ACC112 (cell line): ENCODE measurements at regions not wholly inside any gene's neighbourhood (a gene's known extent, or its start where the extent isn't known, plus 50 kb on each side); places are given as distances from the start of the nearest gene placed in this dataset.
"Not testable (repeated sequence)": the region's sequence is repeated elsewhere in the genome, so short reads cannot be mapped to it uniquely, and the experiment has no call there.

ENCODE experiments used
- H2AFZ ChIP-seq: fragments of 200-600 bp; sonication (generic); one replicate; pipeline ENCODE4 v1.6.0; 2017; ENCODE audit warnings: antibody characterized with exemption, low read length; ENCODE audit not compliant: unreplicated experiment
- H3K27ac ChIP-seq: fragments of 200-600 bp; sonication (generic); 2 replicates; pipeline ENCODE4 v1.5.1; 2014; ENCODE audit warnings: low read depth, mild to moderate bottlenecking, antibody characterized with exemption, low read length, moderate library complexity
- H3K27me3 ChIP-seq: fragments of 200-600 bp; sonication (generic); 2 replicates; pipeline ENCODE4 v1.6.1; 2014; ENCODE audit warnings: mild to moderate bottlenecking, antibody characterized with exemption, low read length, moderate library complexity, mixed read lengths; ENCODE audit not compliant: insufficient read depth
- H3K36me3 ChIP-seq: fragments of 200-600 bp; sonication (generic); 2 replicates; pipeline ENCODE4 v1.6.1; 2016; ENCODE audit warnings: mild to moderate bottlenecking, antibody characterized with exemption, low read length, moderate library complexity, mixed read lengths; ENCODE audit not compliant: insufficient read depth
- H3K4me1 ChIP-seq: fragments of 200-600 bp; sonication (generic); one replicate; pipeline ENCODE4 v1.6.1; 2016; ENCODE audit warnings: low read length, mixed read lengths; ENCODE audit not compliant: insufficient read depth, unreplicated experiment, control insufficient read depth
- H3K4me3 ChIP-seq: fragments of 200-600 bp; sonication (generic); 2 replicates; pipeline ENCODE4 v1.5.1; 2014; ENCODE audit warnings: mild to moderate bottlenecking, low read depth, low read length
- H3K79me2 ChIP-seq: fragments of 200-600 bp; sonication (generic); one replicate; pipeline ENCODE4 v1.6.0; 2016; ENCODE audit warnings: low read length; ENCODE audit not compliant: control insufficient read depth, unreplicated experiment, insufficient read depth

DNA sequence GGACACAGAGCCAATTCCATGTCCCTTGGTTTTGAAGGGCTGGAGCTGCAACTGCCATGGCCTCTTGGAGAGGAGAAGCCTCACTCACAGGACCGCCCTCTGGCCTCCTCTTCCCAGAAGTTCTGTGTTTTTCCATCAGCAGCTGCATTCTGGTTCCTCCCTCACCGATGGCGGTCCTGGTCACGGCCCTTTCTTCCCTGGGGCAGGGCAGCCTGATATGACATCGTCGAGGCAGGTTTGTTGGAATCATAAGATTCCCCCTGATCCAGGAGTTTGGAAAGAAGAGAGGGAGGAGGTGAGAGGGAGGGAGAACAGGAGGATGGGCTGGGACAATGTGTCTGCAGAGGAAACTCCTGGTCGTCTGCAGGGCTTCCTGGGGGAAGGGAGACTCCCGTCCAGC, 82.7 kb upstream of the PDZD8 start:
- Histone ChIP-seq H3K27me3 (no peaks in the 10 kb centered on the region), H3K27ac (no peak overlapping the region), H3K4me1 (peaks cover 46% of the 10 kb centered on the region), H2AFZ (no peak overlapping the region), H3K4me3 (no peak overlapping the region), H3K36me3 (no peaks in the 10 kb centered on the region), H3K79me2 (no peaks in the 10 kb centered on the region)

DNA sequence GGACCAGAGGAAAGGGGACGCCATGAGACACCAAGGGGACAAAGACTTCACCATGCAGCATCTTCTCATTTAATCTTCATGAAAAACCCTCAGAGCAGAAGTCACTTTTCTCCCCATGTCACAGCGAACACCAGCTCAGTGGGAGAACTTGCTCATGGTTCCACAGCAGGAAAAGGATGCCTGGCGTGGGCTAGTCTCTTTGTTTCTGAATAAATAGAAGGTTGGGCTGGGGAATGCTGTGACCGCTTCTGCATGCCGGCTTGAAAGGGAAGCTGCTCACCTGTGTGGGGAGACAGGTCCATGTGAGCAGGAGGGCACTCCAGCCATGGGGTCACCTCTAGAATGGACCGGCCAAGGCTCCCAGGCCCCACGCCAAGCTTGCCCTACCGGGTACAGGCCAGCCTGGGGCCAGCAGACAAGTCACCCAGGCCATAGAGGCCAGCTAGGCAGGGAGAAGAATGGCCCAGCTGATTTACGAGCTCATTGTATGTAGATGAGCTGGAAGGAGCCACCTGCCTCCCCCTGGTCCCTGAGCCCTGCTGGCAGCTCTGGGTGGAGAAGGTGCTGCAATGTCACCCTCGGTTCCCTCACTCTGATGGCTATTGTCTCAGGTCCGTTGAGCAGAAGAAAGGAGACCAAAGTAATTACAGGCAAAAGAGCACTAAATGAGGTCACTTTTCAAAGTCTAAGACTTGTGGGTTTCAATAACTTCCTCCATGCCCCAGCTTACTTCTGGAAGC, 82.0 kb upstream of the PDZD8 start:
- H3K79me2 ChIP-seq: no peaks in the 10 kb centered on the region
- no peak overlapping the region for H3K4me3 ChIP-seq
- no peaks in the 10 kb centered on the region for H3K27me3 ChIP-seq
- no peak overlapping the region for H2AFZ ChIP-seq
- H3K4me1 ChIP-seq: peaks cover 43% of the 10 kb centered on the region
- no peaks in the 10 kb centered on the region for H3K36me3 ChIP-seq
- H3K27ac ChIP-seq: no peak overlapping the region

DNA sequence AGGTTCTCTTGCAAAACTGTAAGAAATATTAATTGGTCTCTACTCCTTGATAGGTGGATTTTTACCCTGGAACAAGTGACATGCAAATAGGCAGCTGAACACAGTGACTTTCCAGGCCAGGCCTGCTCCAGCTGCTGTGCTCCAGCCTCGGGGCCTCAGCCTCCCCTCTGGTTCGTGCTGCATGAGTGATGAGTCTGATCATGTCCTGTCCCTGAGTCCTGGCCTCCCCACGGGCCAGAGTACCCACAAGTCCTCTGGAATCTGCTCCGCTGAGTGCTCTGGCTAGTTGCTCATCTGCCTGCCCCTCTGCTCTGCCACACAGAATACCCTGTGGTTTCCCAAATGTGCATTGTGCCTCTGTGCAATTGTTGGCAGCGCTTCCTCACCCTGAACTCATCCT, 80.1 kb upstream of the PDZD8 start:
- no peaks in the 10 kb centered on the region for H3K36me3 ChIP-seq
- peaks cover 32% of the 10 kb centered on the region for H3K4me1 ChIP-seq
- H2AFZ ChIP-seq: no peak overlapping the region
- no peak overlapping the region for H3K27ac ChIP-seq
- no peak overlapping the region for H3K4me3 ChIP-seq
- H3K27me3 ChIP-seq: no peaks in the 10 kb centered on the region
- H3K79me2 ChIP-seq: no peaks in the 10 kb centered on the region

DNA sequence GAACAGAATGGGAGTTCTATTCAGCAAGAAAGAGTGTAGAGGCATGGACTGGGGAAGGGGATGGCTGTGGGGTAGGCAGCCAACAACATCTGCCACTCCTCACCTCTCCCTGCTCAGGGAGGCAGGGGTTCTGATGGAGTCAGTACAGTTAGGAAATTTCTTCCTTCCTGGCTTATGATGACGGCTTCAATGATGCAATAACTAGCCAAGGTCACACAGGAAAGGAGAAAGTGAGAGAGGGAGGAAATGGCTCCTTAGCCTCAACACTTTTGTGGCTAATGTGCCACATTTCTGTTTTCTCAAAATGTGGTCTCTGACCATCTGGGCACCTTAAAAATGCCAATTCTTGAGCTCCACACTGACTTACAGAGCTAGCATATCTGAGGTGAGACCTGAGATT, 79.3 kb upstream of the PDZD8 start:
- Histone ChIP-seq H3K79me2 (no peaks in the 10 kb centered on the region), H3K27me3 (no peaks in the 10 kb centered on the region), H3K36me3 (no peaks in the 10 kb centered on the region), H2AFZ (no peak overlapping the region), H3K4me3 (no peak overlapping the region), H3K4me1 (peaks cover 32% of the 10 kb centered on the region), H3K27ac (no peak overlapping the region)

DNA sequence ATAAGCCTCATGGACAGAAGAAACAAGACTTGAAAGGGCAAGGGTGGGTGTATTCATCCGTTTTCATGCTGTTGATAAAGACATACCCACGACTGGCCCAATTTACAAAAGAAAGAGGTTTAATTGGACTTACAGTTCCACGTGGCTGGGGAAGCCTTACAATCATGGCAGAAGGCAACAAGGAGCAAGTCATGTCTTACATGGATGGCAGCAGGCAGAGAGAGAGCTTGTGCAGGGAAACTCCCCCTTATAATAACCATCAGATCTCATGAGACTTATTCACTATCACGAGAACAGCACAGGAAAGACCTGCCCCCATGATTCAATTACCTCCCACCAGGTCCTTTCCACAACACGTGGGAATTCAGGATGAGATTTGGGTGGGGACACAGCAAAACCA, 78.2 kb upstream of the PDZD8 start:
- H3K27me3 ChIP-seq, H3K79me2 ChIP-seq, H3K4me3 ChIP-seq, H2AFZ ChIP-seq, H3K27ac ChIP-seq, H3K36me3 ChIP-seq: not testable (repeated sequence)
- peaks cover 32% of the 10 kb centered on the region for H3K4me1 ChIP-seq

DNA sequence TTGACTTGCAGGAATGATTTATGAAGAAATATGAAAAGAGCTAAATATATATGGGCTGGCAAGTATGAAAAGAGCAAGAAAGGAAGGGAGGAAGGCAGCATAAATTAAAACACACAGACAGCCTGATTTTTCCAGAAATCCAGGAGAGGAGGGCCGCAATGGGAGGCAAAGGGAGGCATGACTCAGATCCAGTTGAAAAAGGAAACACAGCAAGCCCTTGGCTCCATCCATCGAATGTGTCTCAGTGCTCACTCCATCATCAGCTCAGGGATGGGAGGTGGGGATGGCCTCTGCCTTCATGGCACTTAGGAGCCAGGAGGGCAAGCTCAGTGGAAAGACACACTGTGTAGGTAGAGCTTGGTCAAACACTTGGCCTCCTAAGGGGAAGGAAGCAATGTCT, 75.7 kb upstream of the PDZD8 start:
- H3K4me1 ChIP-seq: peaks cover 18% of the 10 kb centered on the region
- no peak overlapping the region for H2AFZ ChIP-seq
- no peak overlapping the region for H3K4me3 ChIP-seq
- H3K36me3 ChIP-seq: no peaks in the 10 kb centered on the region
- H3K79me2 ChIP-seq: no peaks in the 10 kb centered on the region
- H3K27ac ChIP-seq: no peak overlapping the region
- peaks cover 26% of the 10 kb centered on the region for H3K27me3 ChIP-seq

DNA sequence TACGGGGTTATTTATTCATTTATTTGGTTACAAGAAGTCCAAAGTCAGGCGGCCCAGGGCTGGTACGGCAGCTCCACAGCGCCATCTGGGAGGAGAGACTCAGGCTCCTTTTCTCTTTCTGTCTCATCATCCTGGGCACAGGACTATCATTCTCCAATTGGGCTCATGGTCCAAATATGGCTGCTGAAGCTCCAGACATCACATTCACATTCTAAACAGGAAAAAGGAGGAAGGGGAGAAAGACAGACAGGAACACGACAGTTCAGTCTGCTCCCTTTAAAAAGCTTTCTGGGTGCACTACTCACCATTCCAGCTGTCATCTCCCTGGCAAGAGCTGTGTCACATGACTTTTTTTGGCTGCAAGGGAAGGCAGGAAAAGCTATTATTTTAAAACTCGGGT, 74.4 kb upstream of the PDZD8 start:
- H3K79me2 ChIP-seq: no peaks in the 10 kb centered on the region
- H3K4me1 ChIP-seq: peaks cover 6% of the 10 kb centered on the region
- no peak overlapping the region for H3K4me3 ChIP-seq
- no peak overlapping the region for H3K27ac ChIP-seq
- H2AFZ ChIP-seq: no peak overlapping the region
- peaks cover 28% of the 10 kb centered on the region for H3K27me3 ChIP-seq
- no peaks in the 10 kb centered on the region for H3K36me3 ChIP-seq

DNA sequence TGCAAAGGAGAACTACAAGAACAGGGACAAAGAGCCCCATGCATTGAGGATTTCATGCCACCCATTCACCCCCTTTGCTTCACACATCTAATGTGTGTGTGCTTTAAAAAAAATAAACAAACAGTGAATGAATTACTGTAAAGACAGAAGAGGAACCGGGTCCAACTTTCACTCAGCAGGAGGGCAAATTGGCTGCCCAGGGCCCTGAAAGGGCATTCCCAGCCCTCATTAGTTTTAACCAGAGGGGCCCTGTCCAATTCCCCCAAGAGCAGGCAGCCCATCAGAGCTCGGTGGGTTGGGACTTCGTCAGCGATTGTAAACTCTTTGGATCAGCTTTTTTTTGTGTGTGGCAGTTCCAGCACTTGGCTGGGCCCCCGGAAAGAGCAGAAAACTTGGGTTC, 73.6 kb upstream of the PDZD8 start:
- Histone ChIP-seq H3K36me3 (no peaks in the 10 kb centered on the region), H2AFZ (no peak overlapping the region), H3K79me2 (no peaks in the 10 kb centered on the region), H3K27ac (no peak overlapping the region), H3K4me1 (no peaks in the 10 kb centered on the region), H3K4me3 (no peak overlapping the region), H3K27me3 (peaks cover 28% of the 10 kb centered on the region)

DNA sequence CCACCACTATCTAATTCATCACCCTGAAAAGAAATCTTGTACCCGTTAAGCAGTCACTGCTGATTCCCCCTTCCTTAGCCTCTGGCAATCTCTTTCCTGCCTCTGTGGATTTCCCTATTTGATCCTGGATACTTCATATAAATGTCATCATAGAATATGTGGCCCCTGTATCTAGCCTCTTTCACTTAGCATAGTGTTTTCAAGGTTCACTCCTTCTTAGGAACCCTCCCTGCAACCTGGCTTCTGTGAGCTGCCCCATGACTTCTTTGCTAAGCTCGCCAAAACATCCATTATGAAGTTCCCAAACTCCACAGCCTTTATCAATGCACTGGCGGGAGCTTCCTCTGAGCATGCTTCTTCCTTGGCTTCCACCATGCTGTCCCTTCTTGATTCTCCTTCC, 70.8 kb upstream of the PDZD8 start:
- Histone ChIP-seq H3K27ac (no peak overlapping the region), H3K4me1 (peaks cover 19% of the 10 kb centered on the region), H3K36me3 (no peaks in the 10 kb centered on the region), H3K4me3 (no peak overlapping the region), H2AFZ (no peak overlapping the region), H3K79me2 (no peaks in the 10 kb centered on the region), H3K27me3 (peaks cover 28% of the 10 kb centered on the region)

DNA sequence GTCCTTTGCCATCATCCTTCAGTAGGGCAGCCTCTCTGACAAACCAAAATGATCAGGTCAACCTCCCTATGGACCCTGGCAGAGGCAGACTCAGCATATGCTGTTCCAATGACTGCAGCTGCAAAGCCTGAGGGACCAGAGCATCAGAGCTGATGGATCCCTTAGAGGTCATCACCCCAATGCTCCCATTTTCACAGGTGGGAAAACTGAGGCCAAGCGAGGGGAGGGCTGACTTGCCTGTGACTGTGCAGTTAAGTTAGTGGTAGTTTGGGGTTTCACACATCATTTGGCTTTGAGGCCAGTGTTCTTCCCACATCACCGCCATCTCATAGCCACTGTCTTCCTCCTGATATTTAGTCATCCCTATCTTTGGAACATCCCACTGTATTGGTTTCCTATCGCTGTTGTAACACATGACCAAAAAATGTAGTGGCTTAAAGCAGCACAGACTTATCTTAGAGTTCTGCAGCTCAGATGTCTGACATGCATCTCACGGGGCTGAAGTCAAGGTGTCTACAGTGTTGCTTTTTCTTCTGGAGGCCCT, 69.3 kb upstream of the PDZD8 start:
- H3K4me3 ChIP-seq: no peak overlapping the region
- H3K27ac ChIP-seq: no peak overlapping the region
- no peaks in the 10 kb centered on the region for H3K36me3 ChIP-seq
- H3K27me3 ChIP-seq: peaks cover 28% of the 10 kb centered on the region
- H3K79me2 ChIP-seq: no peaks in the 10 kb centered on the region
- peaks cover 26% of the 10 kb centered on the region for H3K4me1 ChIP-seq
- no peak overlapping the region for H2AFZ ChIP-seq

DNA sequence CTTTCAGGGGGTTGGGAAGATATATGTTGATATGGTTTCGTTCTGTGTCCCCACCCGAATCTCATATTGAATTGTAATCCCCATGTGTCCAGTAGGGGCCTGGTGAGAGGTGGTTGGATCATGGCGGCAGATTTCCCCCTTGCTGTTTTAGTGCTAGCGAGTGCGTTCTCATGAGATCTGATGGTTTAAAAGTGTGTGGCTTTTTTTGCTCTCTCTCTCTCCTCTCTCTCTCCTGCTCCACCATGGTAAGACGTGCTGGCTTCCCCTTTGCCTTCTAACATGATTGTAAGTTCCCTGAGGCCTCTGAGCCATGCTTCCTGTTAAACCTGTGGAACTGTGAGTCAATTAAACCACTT, 68.4 kb upstream of the PDZD8 start:
- H3K27ac ChIP-seq: no peak overlapping the region
- H3K36me3 ChIP-seq: no peaks in the 10 kb centered on the region
- H3K4me3 ChIP-seq: no peak overlapping the region
- no peak overlapping the region for H2AFZ ChIP-seq
- peaks cover 22% of the 10 kb centered on the region for H3K27me3 ChIP-seq
- peaks cover 35% of the 10 kb centered on the region for H3K4me1 ChIP-seq
- no peaks in the 10 kb centered on the region for H3K79me2 ChIP-seq
